GM19463 (cell line): ENCODE measurements at regions not wholly inside any gene's neighbourhood (a gene's known extent, or its start where the extent isn't known, plus 50 kb on each side); places are given as distances from the start of the nearest gene placed in this dataset.

Experiments used
- ATAC-seq: cut with Tn5 transposase; IDR thresholded peaks from one replicate; pipeline ENCODE4 v1.9.1; 2021; ENCODE audit warnings: mild to moderate bottlenecking, moderate library complexity; ENCODE audit not compliant: unreplicated experiment

DNA sequence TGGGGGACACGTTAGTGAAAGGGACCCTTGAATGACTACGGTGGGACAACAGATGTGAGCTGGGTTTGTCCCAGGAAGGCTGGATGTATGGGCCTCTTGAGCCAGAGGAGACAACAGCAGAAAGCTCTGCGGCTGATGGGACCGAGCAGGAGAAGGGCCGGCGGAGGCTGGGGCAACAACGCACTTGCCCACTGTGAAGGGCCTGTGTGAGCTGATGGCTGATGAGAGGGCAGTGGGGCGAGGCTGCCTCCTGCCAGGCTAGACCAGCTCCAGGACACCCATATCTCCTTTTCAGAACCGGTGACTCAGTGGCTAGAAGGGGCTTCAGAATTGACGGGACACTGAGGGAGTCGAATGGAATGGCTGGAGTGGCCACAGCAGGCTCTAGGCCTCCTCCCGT lies 250.1 kb downstream of the SEC14L1 start:
- no peak for ATAC-seq

DNA sequence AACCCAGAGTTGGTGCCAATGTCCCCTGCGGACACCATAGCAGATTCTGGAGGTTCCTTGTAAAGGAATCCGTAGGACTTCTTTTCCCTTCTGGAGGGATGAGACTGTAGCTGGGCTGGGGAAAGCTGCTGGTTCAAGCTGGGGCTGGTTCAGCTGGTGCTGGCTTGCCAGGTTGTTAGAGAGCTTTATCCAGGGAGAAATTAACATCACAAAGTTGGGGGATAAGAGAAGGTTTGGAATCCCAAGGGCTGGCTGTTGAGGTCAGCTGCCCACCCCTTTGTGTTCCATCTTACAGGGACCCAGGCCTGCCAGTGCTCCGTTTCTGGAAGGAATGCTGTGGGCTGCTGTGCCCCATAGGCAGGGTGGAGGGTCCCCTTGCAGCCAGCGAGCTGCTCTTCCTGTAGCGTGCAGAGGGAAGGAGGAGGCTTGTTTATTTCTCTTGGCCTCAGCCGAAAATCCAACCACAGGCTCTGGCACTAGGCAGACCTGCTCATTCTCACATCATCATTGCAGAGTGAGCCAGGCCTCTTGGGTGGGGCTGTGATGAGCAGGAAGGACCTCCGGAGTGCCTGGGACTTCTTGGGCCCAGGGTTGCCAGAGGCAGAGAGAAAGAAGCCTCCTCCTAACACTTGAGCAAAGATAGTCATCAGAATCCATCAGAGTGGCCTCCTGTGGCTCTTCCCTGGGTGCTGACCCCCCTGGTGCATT lies 251.1 kb downstream of the SEC14L1 start:
- no peak for ATAC-seq

DNA sequence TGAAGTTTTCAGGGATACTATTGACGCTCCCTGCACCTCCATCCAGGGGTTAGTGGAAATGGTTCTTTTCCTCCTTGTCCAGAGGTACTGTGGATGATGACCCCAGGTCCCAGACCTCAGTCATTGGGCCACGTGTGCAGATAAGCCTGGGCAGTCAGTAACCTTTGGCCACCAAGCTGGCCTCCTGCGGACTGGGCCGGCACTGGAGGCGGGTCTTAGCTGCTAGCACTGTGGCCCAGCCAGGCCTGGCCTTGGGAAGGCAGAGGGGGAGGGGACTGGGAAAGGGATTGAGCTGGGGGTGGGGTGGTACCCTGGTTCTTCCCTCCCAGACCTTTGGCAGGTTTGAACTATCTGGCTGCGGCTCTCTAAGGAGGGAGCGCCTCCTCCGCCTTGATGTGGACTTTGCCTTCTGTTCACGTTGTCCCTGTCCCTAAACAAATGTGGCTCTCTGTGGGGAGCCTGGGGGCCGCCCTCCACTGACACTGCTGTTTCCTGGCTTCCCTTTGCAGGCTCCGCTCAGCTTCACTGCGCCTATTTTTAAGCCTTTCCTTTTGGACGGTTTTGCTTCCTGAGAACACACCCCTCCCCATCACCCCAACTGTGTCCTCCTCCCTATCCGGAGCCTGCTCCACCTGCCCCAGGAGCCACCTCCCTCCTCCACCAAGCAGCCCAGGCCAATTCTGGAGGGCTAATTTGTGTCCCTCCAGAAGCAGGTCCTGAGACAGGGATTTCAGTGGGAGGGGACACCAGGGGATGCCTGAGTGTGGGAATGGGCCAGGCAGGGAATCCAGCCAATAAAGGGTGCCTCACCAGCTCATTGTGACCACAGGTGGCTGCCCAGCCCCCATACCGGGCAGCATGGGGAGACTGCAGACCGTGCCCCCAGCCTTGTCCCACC lies 251.9 kb downstream of the SEC14L1 start:
- ATAC-seq: no peak

DNA sequence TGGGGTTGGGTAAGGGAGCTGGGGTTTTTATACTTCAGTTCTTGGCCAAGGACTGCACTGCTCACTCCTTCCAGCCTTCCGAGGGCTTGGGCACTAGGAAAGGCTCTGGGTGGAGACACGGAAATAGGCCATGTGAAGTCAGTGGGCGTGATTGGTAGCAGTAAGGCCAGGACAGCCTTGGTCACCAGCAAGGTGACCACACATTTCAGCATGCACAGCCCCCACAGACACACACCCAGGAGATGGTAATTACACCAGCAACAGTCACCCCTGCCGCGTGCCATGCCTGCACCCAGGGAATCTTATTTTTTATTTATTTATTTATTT lies 252.5 kb downstream of the SEC14L1 start:
- ATAC-seq: no peak

DNA sequence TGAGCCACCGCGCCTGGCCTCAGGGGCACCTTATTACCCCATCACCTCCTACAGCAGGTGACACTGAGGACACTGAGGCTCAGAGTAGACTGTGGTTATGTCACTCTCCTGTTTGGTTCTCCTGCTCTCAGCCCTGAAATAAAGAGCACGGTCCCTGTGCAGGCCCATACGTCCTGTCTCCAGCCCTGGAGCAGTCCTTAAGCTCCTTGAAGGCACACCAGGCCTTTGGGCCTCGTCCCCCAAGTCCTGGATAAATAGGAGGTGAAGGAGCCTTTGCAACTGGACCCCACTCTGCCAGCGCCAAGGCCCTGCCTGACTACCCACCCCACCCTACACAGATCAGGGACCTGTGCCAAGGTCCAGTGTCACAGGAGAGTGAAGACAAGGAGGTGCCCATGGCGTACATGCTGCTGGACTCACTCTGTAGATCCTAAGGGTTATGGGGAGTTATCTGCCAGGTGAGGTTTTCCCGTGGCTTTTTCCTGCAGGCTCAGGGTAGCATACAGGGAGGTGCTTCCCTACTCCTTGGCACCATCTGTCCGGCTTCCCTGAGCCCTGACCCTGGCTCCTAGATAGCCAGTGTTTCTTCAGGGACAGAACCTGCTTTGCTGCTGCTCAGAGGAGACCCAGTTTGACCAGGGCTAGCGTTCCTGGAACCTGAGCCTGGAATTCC lies 253.2 kb downstream of the SEC14L1 start:
- ATAC-seq: no peak

DNA sequence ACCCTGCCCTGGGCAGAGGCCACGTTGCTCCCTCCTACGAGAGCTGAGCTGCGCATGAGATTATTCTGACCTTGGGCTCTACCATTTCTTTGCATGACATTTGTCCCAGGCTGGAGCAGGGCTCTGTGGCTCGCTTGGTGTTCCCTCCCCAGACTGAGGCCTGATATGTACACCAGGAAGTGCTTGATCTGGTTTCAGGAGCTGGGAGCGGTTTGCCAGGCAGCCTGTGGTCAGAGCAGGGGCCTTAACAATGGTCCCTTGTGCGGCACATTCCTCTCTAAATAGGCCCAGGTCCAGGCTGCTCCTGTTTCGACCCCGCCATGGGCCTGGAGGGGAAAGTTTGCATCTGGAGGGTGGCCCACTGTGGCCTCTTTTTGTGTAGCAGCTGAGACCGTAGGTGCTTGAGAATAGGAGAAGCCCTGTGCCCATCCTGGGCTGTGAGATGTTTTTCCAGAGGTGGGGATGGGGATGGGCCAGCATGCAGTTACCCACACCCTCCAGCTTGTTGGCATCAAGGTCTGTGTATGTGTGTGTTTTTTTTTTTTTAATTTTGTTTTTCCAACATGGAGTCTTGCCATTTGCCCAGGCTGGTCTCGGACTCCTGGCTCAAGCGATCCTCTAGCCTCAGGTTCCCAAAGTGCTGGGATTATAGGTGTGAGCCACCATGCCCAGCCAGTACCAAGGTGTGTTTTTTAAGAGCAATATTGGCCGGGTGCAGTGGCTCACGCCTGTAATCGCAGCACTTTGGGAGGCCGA lies 253.9 kb downstream of the SEC14L1 start:
- ATAC-seq: no peak

DNA sequence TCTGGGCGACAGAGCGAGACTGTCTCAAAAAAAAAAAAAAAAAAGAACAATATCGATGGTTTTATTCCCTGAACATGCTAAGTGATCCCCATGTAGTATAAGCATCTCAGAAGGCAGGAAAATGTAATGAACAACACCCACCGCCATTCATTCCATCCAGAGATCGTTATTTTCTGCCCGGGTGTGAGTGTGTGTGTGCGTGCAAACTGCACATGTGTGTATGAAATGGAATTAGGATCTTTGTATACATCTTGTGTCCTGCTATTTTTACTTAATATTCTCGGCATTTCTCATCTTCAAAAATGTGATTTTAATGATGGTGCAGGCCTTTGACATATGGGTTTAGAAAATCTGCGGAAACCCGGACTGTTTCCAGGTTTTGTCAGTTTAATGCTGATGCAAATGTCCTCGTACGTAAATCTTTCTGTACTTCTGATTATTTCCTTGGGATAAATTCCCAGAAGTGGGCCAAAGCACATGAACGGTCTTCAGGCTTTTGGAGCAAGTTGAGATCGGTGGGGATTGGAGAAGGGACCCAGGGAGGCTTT lies 254.8 kb downstream of the SEC14L1 start:
- no peak for ATAC-seq

DNA sequence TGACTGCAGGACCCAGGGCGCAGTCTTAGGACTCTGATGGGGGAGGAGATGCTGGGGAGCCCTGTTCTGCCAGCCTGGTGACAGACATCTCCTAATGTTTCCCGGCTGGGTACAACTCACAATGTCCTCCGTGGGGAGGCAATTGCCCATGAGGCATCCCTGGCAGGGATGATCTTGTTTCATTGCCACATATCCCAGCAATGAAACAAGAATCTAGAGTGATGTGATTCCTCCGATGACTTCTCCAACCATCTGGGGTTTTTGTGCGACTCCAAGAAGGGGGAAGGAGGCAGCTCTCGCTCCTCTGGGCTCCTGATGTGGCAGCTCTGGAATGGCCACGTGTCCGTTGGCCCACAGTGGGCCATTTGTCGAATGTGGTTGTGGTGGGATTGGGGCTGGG lies 255.8 kb downstream of the SEC14L1 start:
- ATAC-seq: no peak

DNA sequence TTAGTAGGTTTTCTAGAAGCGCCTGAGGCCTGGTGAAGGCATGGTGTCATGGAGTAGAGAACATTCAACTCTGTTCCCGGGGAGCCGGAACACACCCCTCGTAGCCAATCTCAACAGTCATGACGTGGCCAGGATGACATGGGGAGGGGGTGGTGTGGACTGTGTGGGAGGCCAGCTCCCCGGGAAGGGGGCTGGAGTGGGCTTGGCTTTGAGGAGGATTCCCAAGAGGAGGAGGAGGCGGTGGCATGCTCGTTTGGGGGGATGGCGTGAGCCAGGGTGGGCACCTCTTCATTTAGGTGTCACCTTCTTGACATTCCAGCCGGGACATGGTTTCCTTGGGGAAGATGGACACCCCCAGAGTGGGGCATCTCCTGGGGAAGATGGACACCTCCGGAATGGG lies 257.5 kb downstream of the SEC14L1 start:
- ATAC-seq: no peak

DNA sequence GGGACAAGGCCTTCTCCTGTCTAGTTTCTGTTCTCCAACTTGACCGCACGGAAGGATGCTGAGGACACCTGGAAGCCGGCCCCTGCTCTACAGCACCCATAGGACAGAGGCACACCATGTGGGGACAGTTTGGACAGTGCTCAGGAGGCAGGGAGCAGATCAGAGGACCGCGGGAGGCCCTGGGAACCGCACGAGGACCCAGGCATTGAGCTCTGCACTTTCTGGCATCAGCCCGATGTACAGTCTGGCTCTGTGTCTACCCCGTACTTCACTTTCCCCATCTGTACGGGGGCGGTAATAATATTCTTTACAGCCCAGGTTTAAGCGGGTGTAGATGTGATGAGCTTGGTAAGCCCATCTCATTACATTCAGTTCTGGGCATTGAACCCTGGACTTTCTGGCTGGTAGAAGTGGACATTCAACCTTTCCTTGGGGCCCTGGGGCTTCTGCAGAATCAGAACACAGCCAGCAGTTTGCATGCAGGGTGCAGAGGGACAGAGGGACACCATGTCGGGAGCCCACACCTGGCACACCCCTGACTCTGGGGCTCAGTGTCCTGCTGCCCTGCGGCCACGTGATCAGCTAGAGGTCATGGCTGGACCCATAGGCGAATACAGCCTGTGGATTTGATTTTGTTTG lies 258.7 kb downstream of the SEC14L1 start:
- ATAC-seq: no peak

DNA sequence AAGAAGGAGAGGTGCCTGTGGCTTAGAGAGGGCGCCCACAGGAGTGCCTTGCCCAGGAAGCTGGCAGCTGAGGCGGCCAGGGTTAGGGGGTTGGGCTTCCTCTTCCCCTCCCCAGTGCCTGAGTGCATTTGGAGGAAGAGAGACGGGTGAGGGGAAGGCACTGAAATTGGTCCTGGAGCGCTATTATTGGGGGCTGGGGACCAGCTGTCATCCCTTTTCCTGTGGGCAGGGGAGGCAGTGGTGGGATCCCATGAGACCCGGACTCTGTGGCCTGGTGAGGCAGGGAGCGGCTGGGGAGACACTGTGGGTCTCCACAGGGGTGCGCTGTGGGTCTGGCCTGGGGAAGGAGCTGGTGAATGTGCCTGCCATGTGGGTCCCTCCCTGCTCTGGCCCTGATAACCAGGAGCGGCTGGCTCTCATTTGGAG lies 259.7 kb downstream of the SEC14L1 start:
- no peak for ATAC-seq

DNA sequence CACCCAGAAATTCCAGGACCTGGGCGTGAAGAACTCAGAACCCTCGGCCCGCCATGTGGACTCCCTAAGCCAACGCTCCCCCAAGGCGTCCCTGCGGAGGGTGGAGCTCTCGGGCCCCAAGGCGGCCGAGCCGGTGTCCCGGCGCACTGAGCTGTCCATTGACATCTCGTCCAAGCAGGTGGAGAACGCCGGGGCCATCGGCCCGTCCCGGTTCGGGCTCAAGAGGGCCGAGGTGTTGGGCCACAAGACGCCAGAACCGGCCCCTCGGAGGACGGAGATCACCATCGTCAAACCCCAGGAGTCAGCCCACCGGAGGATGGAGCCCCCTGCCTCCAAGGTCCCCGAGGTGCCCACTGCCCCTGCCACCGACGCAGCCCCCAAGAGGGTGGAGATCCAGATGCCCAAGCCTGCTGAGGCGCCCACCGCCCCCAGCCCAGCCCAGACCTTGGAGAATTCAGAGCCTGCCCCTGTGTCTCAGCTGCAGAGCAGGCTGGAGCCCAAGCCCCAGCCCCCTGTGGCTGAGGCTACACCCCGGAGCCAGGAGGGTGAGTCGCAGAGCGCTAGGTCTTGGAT lies 261.5 kb downstream of the SEC14L1 start:
- no peak for ATAC-seq

DNA sequence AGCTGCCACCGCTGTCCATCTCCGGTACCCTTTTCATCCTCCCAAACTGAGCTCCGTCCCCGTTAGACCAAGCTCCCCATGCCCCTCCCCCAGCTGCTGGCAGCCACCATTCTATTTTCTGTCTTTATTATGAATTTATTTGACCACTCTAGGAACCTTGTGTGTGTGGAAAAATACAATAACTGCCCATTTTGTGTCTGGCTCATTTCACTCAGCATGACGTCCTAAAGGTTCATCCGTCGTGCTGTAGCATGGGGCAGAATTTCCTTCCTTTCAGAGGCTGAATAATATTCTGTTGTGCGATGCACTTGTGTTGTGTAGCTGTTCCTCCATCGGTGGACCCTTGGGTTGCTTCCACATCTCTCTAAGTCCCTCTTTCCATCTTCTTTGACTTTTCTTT lies 263.1 kb downstream of the SEC14L1 start:
- ATAC-seq: no peak

DNA sequence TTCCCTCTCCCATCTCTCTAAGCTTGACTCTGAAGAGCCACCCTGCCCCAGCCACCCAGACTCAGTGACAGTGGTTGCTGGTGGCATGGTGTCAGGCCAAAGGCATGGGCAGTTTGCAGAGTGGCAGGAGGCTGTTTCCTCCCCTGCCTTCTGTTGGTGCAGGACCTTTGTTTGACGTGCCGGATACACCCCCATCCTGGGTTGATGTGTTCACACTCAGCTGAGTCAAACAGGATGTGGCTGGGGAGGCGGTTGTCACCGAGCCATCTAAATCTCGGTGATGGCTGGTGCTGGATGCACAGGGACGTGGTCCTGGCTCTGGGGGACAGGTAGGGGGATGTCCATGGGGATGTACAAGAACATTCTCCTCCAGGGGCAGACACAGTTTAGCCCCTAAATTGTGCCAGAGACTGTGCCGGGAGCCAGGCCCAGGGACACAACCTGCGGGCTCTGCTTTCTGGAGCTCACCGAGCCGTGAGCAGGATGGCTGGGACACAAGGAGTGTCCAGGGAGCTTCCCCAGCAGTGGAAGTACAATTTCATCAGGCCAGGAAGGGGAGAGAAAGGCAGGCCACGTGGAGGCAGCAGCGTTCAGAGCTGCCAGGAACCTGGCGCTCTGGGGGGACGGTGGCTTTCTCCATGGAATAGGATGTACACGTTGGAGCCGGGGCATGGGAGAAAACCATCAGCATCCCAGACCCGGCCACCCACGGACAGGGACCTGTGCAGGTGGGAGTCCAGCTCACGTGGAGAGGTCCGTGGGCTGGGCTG lies 264.2 kb downstream of the SEC14L1 start:
- peak; percentile 72 for ATAC-seq

DNA sequence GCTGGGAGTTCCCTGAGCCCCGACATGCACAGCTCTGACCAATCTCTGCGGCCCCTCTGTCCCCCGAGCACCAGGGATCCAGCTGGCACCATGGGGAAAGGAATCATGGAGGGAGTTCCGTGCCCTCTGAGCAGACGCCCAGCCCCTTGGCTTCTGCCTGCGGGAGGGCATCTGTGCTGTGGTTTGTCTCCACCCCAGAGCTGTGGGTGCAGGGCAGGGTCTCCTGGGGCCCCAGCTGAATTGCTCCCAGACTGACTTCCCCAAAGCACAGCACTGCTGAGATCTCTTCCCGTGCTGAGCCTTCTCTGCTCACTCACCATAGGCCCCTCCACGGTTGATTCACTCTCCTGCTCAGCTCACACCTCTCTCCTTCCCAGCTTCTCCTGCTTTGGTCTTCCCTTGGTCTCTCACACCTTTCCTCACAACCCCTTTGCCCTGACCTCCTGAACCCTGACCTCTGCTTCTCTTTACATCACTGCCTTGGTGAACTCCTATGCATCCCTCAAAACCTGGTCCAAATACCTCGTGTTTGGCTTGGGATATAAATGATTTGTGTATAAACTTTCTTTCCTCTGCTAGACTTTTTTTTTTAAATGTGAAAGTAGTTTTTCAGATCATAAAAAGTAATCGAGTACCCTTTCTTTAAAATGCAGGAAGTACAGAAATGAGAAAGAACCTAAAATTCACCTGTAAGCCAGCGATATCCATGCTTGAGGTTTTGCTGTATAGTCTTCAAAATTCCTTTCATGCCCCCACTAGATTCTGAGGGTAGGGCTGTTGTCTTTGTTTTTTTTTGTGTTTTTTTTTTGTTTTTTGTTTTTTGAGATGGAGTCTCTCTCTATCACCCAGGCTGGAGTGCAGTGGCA lies 265.3 kb downstream of the SEC14L1 start:
- no peak for ATAC-seq

DNA sequence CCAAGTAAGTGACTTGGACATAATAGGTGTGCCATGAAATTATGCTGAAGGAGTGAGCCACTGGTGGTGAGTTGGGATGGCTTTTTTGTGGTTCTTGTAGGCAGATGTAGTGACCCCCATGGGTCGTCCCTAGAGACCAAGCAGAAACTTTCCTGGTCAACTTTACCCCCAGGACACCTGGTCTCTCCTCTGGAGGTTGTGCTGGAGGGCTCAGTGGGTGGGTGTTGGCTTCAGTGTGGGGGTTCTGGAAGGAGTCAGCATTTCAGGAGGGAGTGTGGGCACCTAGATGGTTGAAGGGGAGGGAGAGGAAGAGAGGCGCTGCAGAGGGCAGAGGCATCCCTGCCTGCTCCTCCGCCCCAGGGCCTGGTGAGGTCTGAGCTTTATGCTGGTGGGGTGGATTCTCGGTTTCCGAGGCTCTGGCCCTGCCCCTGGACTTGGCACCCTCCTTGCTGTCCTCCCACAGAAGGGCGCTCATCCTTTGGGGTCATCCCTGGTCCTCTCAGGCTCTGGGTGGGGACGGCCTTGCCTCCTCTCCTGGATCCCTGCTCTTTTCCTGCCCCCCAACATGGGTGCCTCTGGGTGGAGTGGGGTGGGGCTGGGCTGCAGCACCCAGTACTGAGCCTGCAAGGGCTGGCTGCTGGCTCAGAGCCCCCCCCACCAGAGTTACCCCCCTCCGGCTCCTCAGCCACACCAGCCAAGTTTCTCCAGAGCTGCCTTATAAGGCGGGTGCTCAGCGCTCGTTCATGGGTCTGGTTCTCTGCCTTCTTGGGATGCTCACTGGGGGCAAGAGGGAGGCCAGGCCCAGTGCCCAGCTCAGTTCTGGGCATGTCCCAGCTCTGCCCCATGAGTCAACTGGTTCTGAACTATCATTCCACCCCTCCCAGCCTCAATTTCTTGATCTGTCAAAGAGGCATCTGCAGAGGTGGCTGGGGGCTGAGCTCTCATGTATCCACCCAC lies 266.8 kb downstream of the SEC14L1 start:
- ATAC-seq: no peak

DNA sequence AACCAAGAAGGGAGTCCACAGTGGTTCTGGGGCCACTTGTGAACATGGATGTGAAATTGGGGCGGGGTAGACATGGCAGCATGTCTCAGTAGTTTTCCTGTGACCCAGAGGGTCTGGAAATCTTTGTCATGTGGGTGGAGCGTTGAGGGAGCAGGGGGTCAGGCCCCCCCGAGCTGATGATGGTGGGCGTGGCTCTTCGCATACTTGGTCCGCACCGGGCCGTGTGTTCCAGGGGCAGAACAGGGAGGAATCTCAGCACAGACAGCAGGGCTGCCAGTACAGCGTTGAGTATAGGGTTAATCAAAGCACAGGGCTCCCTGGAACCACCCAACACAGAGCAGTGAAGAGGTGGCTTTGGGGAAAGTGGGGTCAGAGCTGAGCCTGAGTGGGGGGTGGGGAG lies 267.5 kb downstream of the SEC14L1 start:
- ATAC-seq: no peak
